Stimulated activated CD8-positive, alpha-beta memory T cell treated with anti-CD3 and anti-CD28 coated beads, Interleukin-12 subunit alpha, Interleukin-12 subunit beta, amount 100 ng/mL, for 1 hour (primary cell): ENCODE measurements at regions not wholly inside any gene's neighbourhood (a gene's known extent, or its start where the extent isn't known, plus 50 kb on each side); places are given as distances from the start of the nearest gene placed in this dataset.

Source experiments
- DNase-seq: peaks from one replicate; pipeline ENCODE4 v3.0.0-alpha.2; 2020; ENCODE audit warnings: low read depth

DNA sequence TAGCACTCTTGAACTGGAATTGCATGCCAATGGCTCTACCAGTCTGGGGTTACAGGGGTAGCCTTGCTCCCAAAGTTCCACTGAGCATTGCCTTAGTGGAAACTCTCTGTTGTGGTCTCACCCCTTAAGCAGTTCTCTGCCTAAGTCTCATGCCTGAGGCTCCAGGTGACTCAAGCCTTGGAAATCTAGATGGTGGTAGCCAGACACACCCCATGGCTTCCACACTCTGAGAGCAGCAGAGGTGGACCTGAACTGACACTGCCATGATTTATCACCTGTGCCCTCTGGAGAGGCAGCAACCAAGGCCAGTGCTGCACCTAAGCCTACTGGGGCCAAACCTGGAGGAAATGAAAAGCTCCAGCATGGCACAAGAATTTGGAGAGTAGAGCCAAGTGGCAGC, 285.7 kb upstream of the PKN2 start:
- no peak for DNase-seq

DNA sequence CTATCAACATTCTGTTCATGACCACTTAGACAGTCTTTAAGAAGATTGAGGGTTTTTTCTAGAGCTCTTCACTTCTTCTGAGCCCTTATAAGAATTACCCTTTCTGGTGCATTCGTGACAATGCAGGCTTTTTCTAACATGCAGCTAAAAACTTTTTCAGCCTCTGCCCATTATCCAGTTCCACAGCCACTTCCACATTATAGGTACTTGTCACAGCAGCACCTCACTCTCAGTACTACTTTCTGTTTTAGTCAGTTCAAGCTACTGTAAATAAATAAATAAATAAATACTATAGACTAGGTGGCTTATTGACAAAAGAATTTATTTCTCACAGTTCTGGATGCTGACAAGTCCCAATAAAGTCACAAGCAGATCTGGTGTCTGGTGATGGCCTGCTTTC, 284.4 kb upstream of the PKN2 start:
- no peak for DNase-seq

DNA sequence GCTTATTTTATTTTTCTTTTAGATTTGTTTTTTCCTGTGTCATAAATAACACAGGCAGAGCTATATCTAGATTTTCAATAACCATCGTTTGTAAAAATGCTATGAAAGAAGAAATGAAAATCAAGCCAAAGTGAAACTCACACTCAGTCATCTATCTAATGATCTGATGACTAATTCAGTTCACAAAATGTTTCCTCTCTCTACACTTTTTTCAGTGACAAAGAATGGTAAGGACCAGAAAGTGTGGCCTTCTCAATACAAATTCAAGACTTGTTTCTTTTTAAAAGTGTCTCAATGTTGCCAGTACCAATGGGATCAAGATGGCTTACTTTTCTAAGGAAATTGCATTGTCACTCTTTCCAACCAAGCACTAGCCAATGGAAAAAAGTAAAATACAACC, 282.8 kb upstream of the PKN2 start:
- DNase-seq, result no peak

DNA sequence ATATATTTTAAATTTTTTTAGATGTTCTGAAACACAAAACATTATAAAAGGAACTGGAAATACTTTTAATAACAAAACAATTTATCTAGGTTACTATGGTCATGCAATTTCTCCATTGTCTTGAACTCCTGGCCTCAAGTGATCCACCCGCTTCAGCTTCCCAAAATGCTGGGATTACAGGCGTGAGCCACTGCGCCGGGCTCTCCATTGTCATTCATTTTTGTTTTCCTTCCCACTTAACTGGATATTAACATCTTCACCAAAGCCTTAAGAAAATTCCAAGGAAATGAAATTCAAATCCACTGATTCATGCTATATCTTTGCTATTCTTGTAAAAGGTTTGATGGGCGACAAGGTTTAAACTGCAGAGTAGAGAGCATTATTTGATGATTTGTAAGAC, 279.5 kb upstream of the PKN2 start:
- no peak for DNase-seq

DNA sequence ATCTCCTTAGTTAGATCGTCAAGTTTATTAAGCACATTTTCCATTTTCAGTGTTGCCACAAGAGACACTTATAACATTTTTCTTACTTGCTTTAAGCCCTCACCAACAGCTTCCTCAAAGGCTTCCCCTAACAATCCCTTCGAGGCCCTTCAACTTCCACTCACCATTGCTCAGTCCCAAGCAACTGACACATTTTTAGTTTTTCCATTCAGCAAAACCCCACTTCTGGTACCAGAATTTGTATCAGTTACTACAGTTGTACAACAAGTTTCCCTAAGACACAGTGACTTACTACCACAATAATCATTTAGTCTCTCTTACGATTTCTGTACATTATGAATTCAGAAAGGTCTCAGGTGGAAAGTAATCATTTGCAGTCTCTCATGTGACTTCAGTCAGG, 276.8 kb upstream of the PKN2 start:
- DNase-seq, result no peak

DNA sequence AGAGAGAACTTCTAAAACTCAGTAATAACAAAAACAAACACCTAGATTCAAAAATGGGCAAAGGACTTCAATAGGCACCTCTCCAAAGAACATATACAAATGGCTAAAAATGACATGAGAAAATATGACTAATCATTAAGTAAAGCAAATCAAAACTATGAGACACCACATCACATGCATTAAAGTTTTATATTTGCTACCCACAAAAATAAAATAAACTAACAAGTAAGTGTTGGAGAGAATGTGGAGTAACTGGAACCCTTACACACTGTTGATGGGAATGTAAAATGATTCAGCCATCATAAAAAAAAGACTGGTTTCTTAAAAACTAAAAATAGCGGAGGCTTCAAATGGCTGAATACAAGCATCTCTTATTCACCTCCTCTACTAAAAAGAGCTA, 262.1 kb upstream of the PKN2 start:
- DNase-seq, result no peak

DNA sequence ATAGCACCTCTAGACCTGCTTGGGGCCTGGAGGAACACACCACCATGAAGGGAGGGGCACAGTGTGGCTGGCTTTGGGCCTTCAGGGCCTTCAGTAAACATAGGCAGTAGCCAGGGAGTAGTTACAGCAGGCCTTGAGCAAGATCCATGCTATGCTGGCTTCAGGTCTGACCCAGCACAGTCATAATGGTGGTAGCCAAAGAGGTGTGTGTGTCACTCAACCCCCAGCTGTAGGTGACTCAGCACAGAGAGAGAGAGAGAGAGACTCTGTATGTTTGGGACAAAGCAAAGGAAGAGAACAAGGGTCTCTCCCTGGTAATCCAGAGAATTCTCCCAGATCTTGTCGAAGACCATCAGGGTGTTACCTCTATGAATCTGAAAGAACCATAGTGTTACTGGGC, 250.5 kb upstream of the PKN2 start:
- no peak for DNase-seq

DNA sequence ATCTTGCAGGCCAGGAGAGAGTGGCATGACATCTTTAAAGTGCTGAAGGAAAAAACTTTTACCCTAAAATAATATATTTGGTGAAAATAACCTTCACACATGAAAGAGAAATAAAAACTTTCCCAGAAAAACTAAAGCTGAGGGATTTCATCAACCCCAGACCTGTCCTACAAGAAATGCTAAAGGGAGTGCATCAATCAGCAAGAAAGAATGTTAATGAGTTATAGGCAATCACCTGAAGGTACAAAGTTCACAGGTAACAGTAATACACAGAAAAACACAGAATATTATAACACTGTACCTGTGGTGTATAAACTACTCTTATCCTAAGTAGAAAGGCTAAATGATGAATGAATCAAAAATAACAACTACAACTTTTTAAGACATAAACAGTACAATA, 249.2 kb upstream of the PKN2 start:
- DNase-seq, result no peak

DNA sequence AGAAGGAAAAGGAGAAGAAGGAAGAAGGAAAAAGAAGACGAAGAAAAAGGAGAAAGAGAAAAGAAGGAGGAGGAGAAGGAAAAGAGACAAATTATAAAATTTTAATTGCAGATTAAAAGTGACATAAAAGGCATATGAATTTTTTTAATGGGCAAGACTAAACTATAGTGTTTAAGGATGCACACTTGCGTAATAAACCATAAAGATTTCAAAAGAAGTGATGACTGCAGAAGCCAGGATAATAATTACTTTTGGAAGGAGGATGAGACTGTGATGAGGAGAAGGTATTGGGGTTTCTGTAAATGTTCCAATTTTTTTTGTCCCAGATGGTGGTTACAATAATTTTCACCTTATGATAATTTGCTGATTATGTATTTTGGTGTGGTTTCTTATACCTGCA, 243.1 kb upstream of the PKN2 start:
- DNase-seq, result no peak

DNA sequence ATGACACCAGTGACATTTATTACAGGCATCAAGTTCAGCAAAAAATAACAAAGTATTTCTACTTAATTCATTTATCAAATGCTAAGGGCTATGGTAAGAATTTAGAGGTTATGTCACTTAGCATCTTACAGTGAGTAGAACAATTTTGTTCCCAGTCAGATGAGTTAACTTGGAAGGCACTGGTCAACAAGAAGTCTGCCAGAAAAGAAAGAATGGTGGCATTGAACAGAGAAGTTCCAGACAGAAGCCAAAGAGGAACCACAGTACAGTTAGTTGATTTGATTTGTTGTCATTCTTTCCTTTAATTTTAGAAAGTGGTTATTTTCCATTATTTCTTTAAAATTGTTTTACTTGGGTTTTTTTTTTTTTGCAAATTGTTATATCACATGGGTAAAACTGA, 232.2 kb upstream of the PKN2 start:
- no peak for DNase-seq

DNA sequence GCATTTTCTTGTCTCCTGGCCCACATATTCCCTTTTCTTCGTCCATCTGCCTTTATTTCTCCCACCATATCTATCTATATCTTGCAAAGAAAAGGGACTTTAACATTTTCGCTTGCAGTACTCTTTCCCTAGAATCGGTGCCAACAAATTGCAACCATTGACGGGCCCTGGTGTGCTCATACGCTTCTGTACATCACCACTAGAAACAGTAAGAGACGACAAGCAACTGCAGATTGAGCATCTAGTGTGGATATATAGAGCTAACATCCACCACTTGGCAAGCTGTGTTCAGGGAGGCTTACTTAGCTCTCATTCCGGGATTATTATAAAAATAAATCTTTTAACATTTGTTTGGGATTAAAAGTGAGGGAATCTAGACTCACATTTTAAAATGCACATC, 230.8 kb upstream of the PKN2 start:
- no peak for DNase-seq

DNA sequence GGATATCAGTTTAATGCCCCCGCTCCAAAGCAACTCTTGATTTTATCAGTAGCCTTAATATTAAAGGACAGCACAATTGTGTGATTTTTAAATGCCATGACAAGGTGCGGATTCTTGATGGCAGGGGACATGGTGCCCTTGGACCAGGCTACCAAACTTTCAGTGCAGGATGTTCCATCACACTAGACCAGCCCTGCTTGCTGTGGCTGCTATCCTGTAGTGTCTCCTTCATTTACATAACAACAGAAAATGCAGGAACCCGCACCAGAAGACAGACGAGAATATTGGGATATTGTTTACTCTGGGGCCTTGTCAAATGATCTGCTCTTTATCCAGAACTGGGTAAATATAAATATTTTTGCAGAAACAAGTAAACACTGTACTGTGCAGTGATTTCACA, 229.3 kb upstream of the PKN2 start:
- DNase-seq, result no peak

DNA sequence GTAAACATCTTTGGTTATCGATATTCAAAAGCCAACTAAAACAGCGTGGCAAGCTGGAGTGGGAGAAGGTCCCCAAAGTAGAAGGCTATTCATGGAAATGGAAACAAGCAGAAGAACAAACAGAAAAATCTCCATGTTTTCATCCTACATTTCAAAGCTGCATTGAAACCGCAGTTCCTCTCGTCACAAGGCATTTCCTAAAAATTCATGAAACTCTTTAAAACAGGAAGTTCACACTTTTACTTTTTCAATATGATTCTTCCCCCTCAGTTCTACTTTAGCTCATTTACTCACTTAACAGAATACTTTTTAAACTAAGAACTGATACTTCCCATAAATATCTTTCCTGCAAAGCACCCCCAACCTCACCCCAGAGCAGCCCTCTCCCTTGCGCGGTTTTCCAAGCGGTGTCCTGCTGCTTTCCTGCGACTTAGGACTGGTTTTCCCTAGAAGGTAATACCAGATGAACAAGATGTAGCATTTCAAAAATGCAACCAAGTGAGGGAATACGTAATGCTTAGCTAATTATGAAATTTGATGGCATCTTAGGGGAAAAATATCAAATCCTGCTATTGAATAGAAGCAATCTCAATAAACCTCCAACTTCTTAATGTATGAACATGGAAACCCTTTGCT, 228.3 kb upstream of the PKN2 start:
- DNase-seq, result no peak

DNA sequence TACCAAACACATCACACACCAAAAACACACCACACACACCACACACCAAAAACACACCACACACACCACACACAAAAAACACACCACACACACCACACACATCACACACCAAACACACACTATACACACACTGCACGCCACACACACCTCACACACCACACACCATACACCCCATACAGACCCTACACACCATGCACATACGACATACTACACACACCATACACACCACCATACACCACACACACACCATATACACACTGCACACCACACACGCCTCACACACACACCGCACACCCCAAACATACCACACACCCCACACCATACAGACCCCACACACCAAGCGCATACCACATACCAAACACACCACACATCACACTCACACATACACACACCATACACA, 226.9 kb upstream of the PKN2 start:
- no peak for DNase-seq

DNA sequence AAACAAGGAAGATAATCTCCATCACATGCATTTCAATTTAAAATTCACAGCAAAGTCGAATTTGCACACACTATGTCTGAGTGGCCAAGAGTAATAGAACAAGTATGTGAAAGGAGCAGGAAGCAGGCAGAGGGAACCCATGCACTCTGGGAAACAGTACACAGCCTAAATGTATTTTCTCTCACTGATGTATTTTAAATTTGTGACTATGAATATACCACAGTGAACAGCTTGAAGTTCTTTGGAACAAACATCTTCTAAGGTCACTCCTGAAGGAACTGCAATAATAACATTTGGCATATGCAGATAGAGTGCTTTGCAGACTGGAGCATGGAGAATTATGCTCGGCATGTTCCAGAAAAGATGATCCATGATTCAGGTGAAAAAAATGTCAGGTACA, 223.1 kb upstream of the PKN2 start:
- no peak for DNase-seq

DNA sequence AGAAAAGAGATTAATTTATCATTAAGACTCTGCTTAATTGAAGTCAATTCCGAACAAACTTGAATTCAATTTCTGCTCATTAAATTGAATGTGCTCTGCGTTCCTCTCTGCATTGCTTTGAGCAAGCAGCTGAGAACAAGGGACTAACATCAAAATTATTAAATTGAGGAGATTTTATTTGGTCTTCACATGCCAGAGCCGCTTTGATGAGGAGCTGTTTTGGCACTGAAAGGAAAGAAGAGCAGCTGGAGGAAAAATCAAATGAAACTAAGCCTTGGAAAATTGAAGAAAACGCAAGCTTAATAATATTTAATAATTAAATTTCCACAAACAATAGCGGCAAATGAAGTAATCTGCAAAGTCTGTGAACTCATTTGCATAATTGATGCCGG, 222.0 kb upstream of the PKN2 start:
- no peak for DNase-seq

DNA sequence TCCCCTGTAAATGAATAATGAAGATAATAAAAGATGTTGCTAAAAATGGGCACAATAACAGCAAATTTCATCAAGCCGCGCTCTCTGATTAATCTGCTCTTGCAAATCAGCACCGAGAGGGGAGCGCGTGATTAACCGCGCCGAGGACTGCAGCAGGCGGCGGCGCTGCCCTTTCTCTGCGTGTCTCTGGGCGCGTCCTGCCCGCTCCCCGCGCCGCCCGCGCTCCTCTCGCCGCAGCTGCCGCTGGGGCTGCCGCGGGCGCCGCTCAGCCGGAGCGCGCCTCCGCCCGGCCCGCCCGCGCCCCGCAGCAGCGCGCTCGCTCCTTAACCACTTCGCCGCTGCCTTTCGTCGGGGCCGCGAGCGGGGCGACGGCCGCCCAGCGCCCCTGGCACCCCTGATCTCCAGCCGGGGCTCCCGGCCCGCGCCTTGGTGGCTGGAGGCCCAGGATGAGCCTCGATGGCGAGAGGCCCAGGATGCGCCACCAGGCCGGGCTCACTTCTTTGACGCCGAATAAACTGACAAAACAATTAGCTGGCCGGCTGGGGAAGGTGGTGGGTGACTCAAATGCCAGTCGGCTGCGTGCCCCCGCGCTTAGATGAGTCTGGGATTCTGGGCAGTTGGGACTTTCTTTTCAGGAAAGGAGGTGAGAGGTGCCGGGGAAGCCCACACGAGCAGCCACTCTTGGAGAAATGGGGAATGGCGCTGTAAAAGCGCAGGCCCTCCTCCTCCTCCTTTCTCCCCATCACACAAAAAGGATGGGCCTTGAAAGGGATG, 221.4 kb upstream of the PKN2 start:
- no peak for DNase-seq

DNA sequence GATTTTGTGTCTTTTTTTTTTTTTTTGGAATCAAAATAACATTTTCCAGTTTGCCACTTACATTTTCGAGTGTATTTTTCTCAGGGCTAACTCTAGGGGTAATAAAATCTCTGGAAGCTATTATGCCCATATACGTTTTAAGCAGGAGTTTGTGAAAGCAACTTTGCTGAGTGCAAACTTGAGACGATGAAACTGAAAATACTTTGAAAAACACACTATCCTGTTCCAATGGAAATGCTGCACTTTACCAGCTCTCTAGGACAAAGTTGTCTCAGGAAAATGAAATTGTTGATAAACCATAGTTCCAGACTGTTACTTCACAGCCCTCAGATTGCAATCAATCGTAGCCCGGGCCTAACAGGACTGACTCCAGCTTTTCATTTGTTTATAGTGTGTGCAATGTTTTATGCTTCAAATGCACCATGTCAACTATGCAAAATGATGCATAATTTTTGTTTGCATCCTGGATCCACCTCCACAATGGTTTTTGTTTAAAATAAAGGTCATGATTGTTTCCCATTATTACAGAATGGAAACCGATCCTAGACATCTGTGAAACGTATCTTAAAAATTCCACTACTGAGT, 220.6 kb upstream of the PKN2 start:
- no peak for DNase-seq

DNA sequence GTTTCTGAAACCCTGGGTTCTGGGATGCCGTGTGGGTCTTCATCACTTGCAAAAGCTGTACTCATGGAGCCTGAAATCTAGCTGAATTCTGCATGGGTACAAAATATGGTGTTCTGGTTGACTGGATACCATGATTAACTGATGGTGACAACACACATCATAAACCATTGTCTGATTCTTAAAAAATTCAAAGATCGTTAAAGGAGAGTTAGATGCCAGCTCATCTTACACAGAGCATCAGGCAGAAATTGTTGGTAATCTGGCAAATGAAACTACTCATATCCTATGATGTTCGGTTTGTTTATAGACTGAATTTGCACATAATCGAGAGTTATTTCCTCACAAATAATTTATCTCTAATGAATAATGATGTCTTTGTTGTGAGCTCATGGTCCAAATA, 218.1 kb upstream of the PKN2 start:
- no peak for DNase-seq

DNA sequence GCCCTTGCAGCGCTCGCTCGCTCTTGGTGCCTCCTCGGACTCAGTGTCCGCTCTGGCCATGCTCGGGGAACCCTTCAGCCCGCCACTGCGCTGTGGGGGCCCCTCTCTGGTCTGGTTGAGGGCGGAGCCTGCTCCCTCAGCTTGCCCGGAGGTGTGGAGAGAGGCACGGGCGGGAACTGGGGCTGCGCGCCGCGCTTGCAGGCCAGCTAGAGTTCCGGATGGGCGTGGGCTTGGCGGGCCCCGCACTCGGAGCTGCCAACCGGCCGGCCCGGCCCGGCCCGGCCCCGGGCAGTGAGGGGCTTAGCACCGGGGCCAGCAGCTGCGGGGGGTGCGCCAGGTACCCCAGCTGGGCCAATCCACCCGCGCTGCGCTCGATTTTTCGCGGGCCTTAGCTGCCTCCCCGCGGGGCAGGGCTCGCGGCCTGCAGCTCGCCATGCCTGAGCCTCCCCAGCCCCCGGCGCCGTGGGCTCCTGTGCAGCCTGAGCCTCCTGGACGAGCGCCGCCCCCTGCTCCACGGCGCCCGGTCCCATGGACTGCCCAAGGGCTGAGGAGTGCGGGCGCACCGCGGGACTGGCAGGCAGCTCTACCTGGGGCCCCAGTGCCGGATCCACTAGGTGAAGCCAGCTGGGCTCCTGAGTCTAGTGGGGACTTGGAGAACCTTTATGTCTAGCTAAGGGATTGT, 217.0 kb upstream of the PKN2 start:
- DNase-seq, result no peak

DNA sequence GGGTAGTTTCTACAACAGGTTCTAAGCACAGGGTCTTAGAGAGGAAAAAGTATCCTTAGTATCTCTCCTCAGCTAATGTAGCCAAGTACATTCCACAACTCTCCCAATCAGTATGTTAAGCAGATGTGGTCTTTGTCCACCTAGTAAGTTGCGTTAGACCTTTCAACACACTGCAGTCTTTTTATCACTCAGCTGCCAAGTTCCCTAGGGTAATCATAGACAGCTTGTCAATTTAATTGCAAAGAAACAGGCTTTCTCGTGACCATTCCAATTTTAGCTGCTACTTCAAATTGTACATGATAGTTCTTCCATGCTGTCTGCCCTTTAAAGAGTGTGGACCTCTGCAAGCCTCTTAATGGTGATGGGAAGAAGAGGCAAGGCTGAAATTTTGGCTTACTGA, 211.8 kb upstream of the PKN2 start:
- no peak for DNase-seq

DNA sequence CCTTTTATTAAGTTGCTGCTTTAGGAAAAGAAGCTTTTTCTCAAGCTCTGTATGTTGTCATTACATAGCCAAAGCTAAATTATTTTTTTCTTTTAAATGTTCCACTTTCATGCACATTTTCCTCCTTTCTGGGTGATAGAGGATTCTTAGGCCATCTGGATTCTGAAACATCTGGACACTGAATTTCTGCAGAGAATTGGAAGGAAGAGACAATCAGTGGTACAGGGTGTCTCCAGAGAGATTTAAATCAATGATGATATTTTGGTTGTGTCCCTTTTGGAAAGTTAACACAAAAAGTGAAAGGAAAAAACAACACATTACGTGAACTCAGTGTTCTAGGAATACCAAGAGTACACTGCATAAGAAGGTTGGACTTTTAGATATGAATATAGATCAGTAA, 211.4 kb upstream of the PKN2 start:
- no peak for DNase-seq

DNA sequence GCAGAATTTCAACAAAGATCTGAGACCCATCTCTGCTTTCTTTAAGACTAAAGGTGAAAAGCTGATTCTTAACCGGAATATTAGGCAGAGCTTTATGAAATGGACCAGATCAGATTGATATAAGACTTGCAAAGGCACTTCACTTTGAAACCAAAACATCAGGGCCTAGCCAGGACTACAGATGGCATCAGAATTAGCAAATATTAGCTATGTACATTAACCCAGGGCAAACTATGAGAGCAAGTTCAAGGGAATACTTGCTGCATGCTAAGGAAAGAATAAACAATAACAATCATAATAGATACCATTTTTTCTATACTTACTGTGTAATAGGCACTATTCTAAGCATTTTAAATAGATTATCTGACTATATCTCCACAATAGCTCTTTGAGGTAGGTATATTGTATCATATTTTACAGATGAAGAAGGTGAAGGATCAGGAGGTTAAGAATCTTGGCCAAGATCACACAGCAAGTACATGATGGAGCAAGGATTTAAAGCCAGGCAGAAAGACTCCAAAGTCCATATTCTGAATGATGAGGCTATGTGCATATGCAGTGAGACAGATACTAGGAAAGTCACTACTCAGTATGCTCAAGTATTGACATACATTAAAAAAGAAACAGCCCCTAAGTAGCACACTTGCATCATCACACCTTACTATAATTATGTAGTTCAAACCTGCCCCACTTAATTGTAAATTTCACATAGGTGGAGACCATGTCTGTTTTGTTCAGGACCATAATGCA, 209.3 kb upstream of the PKN2 start:
- no peak for DNase-seq
